Fibroblast of villous mesenchyme (primary cell): ENCODE measurements at regions not wholly inside any gene's neighbourhood (a gene's known extent, or its start where the extent isn't known, plus 50 kb on each side); places are given as distances from the start of the nearest gene placed in this dataset.

Source experiments
- DNase-seq: peaks from one replicate; pipeline ENCODE4 v3.0.0-alpha.2; 2010; ENCODE audit warnings: low read depth
- H3K4me3 ChIP-seq: 2 replicates; pipeline ENCODE4 v1.5.1; 2011; ENCODE audit warnings: low read depth, mild to moderate bottlenecking, low read length
- CTCF ChIP-seq: IDR thresholded peaks from 2 replicates; pipeline ENCODE4 v1.5.1; 2012; ENCODE audit warnings: low read depth, mild to moderate bottlenecking, low read length; ENCODE audit not compliant: insufficient read depth

- no peak for DNase-seq
- no peak overlapping the region for H3K4me3 ChIP-seq
- TF ChIP-seq CTCF = no peak
These were observed 832.9 kb upstream of the FANCL start for GRCh38 chr2:59074071-59074470.

GRCh38 chr2:59073286-59073685 is 832.2 kb upstream of the FANCL start:
- no peak for TF ChIP-seq CTCF
- DNase-seq = no peak
- H3K4me3 ChIP-seq = no peak overlapping the region

- DNase-seq = peak; percentile 52
- H3K4me3 ChIP-seq = no peak overlapping the region
- no peak for TF ChIP-seq CTCF
These were observed 827.1 kb upstream of the FANCL start for GRCh38 chr2:59068255-59068654.

GRCh38 chr2:59066787-59067399 is 825.8 kb upstream of the FANCL start:
- no peak for TF ChIP-seq CTCF

GRCh38 chr2:59047373-59047995 is 806.4 kb upstream of the FANCL start:
- no peak for DNase-seq
- TF ChIP-seq CTCF = no peak
- H3K4me3 ChIP-seq = no peak overlapping the region

More at GRCh38 chr2:59066787-59067399, 825.8 kb upstream of the FANCL start:
- DNase-seq = no peak
- peak overlapping the region; percentile 40 for H3K4me3 ChIP-seq

GRCh38 chr2:59046401-59047372 is 805.6 kb upstream of the FANCL start:
- TF ChIP-seq CTCF = no peak

More at GRCh38 chr2:59046401-59047372, 805.6 kb upstream of the FANCL start:
- DNase-seq = no peak
- no peak overlapping the region for H3K4me3 ChIP-seq
